MCF 10A (cell line): ENCODE measurements at regions not wholly inside any gene's neighbourhood (a gene's known extent, or its start where the extent isn't known, plus 50 kb on each side); places are given as distances from the start of the nearest gene placed in this dataset.
"Not testable (repeated sequence)": the region's sequence is repeated elsewhere in the genome, so short reads cannot be mapped to it uniquely, and the experiment has no call there.

Experiments used
- BruUV-seq: library from RNA; stranded (reverse); fragments of 400-500 nt; replicated peaks from 2 replicates; lab custom pipeline; 2021; lab: Mats Ljungman, UMichigan
- CTCF ChIA-PET: fragments of 300-600 bp; sonication (Branson Sonifier 250); formaldehyde crosslinking; extraction: SDS; loops from one replicate; lab custom pipeline; 2021; ENCODE audit warnings: antibody characterized with exemption, inconsistent platforms; lab: Yijun Ruan, JAX
- POLR2A ChIA-PET: fragments of 300-600, 350-650 bp; sonication (Branson Sonifier 250); formaldehyde crosslinking; extraction: SDS; loops from one replicate; lab custom pipeline; 2020; ENCODE audit warnings: antibody characterized with exemption, inconsistent platforms; lab: Yijun Ruan, JAX
- DNase-seq: peaks from one replicate; pipeline ENCODE4 v3.0.0-alpha.2; 2018; ENCODE audit not compliant: unreplicated experiment
- H3K27ac Mint-ChIP-seq: one replicate; pipeline ENCODE4 v1.8.0; 2022; ENCODE audit warnings: mild to moderate bottlenecking, low read depth, mixed read lengths; ENCODE audit not compliant: unreplicated experiment
- H3K27me3 Mint-ChIP-seq: one replicate; pipeline ENCODE4 v1.8.0; 2022; ENCODE audit warnings: mixed read lengths; ENCODE audit not compliant: insufficient read depth, unreplicated experiment
- H3K36me3 Mint-ChIP-seq: one replicate; pipeline ENCODE4 v1.8.0; 2022; ENCODE audit warnings: mild to moderate bottlenecking, moderate library complexity, mixed read lengths; ENCODE audit not compliant: insufficient read depth, unreplicated experiment
- H3K4me1 Mint-ChIP-seq: one replicate; pipeline ENCODE4 v1.8.0; 2022; ENCODE audit warnings: mixed read lengths; ENCODE audit not compliant: insufficient read depth, unreplicated experiment
- H3K4me3 Mint-ChIP-seq: one replicate; pipeline ENCODE4 v1.8.0; 2022; ENCODE audit warnings: mild to moderate bottlenecking, moderate library complexity, mixed read lengths; ENCODE audit not compliant: unreplicated experiment
- H3K9me3 Mint-ChIP-seq: one replicate; pipeline ENCODE4 v1.8.0; 2022; ENCODE audit warnings: mixed read lengths; ENCODE audit not compliant: unreplicated experiment
- intact Hi-C: fragments of 100-400 bp; cut with micrococcal nuclease; formaldehyde crosslinking; loops from 2 replicates; pipeline ENCODE4 v1.14.1; 2022
- TF ChIP-seq, protein P1 (sequence below): fragments of 200-600 bp; IDR thresholded peaks from one replicate; pipeline ENCODE4 v1.8.0; 2022; ENCODE audit warnings: antibody characterized with exemption, mild to moderate bottlenecking; ENCODE audit not compliant: unreplicated experiment

GRCh38 chr7:13021566-13022300 is 334.3 kb downstream of the ARL4A start:
- H3K4me1 Mint-ChIP-seq: peaks cover 26% of the 10 kb centered on the region
- BruUV-seq: no TSS peak
- H3K36me3 Mint-ChIP-seq: no peaks in the 10 kb centered on the region
- DNase-seq: no peak
- H3K27ac Mint-ChIP-seq: no peak overlapping the region
- TF ChIP-seq, protein P1, sequence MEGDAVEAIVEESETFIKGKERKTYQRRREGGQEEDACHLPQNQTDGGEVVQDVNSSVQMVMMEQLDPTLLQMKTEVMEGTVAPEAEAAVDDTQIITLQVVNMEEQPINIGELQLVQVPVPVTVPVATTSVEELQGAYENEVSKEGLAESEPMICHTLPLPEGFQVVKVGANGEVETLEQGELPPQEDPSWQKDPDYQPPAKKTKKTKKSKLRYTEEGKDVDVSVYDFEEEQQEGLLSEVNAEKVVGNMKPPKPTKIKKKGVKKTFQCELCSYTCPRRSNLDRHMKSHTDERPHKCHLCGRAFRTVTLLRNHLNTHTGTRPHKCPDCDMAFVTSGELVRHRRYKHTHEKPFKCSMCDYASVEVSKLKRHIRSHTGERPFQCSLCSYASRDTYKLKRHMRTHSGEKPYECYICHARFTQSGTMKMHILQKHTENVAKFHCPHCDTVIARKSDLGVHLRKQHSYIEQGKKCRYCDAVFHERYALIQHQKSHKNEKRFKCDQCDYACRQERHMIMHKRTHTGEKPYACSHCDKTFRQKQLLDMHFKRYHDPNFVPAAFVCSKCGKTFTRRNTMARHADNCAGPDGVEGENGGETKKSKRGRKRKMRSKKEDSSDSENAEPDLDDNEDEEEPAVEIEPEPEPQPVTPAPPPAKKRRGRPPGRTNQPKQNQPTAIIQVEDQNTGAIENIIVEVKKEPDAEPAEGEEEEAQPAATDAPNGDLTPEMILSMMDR: no peak
- ChIA-PET CTCF (interaction anchor here (1.0 kb wide), 1 partner anchor 130 kb away, joined by 3 read pairs; no protein-coding TSS in a partner anchor), POLR2A (interaction anchor here (1.0 to 1.4 kb wide), 2 partner anchors 9 to 156 kb away, joined by 3 to 4 read pairs; no protein-coding TSS in a partner anchor)
- intact Hi-C loops: no loop called here
- H3K27me3 Mint-ChIP-seq: no peaks in the 10 kb centered on the region
- no peak overlapping the region for H3K4me3 Mint-ChIP-seq
- H3K9me3 Mint-ChIP-seq: no peaks in the 10 kb centered on the region

GRCh38 chr7:13024121-13024674 is 336.8 kb downstream of the ARL4A start:
- no TSS peak for BruUV-seq
- ChIA-PET POLR2A (interaction anchor here (0.6 to 2.0 kb wide), 15 partner anchors 9 to 338 kb away, joined by 3 to 7 read pairs (median 4); no protein-coding TSS in a partner anchor), CTCF (interaction anchor here (0.6 to 1.0 kb wide), 4 partner anchors 80 to 340 kb away, joined by 3 to 5 read pairs (median 4); no protein-coding TSS in a partner anchor)
- intact Hi-C loops: no loop called here
- peak; percentile 80 for DNase-seq
- H3K4me3 Mint-ChIP-seq: no peak overlapping the region
- H3K36me3 Mint-ChIP-seq: no peaks in the 10 kb centered on the region
- H3K27me3 Mint-ChIP-seq: no peaks in the 10 kb centered on the region
- peaks cover 26% of the 10 kb centered on the region for H3K4me1 Mint-ChIP-seq
- H3K27ac Mint-ChIP-seq: peak overlapping the region; percentile 50
- TF ChIP-seq, protein P1: no peak
- no peaks in the 10 kb centered on the region for H3K9me3 Mint-ChIP-seq

DNA sequence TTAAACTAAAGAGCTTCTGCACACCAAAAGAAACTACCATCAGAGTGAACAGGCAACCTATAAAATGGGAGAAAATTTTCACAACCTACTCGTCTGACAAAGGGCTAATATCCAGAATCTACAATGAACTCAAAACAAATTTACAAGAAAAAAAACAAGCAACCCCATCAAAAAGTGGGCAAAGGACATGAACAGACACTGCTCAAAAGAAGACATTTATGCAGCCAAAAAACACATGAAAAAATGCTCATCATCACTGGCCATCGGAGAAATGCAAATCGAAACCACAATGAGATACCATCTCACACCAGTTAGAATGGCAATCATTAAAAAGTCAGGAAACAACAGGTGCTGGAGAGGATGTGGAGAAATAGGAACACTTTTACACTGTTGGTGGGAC is 337.6 kb downstream of the ARL4A start:
- H3K4me3 Mint-ChIP-seq, H3K27me3 Mint-ChIP-seq, H3K36me3 Mint-ChIP-seq, CTCF ChIA-PET, BruUV-seq, DNase-seq, intact Hi-C loops, H3K9me3 Mint-ChIP-seq: not testable (repeated sequence)
- peak overlapping the region; percentile 50 for H3K27ac Mint-ChIP-seq
- POLR2A ChIA-PET: interaction anchor here (0.7 to 2.0 kb wide), 3 partner anchors 90 to 329 kb away, joined by 4 to 7 read pairs (median 6); no protein-coding TSS in a partner anchor
- H3K4me1 Mint-ChIP-seq: peaks cover 26% of the 10 kb centered on the region

DNA sequence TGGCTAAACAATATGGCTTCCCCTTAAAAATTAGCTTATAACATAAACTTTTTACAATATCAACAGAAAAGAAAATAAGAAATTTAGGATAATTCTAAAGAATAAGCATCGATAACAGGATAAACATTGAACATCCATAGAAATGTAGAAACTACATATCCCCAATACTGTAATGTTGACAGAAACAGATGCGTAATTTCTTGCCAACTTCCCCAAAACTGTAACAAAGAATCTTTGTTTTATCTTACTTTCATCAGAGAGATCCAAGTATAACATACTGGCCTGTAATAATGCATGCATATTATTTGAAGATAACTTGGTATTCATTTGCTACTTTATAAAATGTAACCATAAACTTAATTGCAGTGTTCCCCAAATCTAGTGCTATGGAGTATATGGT is 339.9 kb downstream of the ARL4A start:
- Mint-ChIP-seq H3K4me1 (peaks cover 39% of the 10 kb centered on the region), H3K36me3 (no peaks in the 10 kb centered on the region), H3K4me3 (no peak overlapping the region), H3K27me3 (no peaks in the 10 kb centered on the region), H3K27ac (no peak overlapping the region), H3K9me3 (no peaks in the 10 kb centered on the region)
- no peak for DNase-seq
- intact Hi-C loops: no loop called here
- CTCF ChIA-PET: interaction anchor here (1.3 kb wide), 1 partner anchor 340 kb away, joined by 3 read pairs; the partner anchor contains the start of gene ARL4A
- TF ChIP-seq, protein P1: no peak
- POLR2A ChIA-PET: no interaction called here
- no TSS peak for BruUV-seq
